HG03159 (cell line): ENCODE measurements at regions not wholly inside any gene's neighbourhood (a gene's known extent, or its start where the extent isn't known, plus 50 kb on each side); places are given as distances from the start of the nearest gene placed in this dataset.

ENCODE experiments used
- ATAC-seq: cut with Tn5 transposase; IDR thresholded peaks from one replicate; pipeline ENCODE4 v1.9.1; 2021; ENCODE audit warnings: mild to moderate bottlenecking, moderate library complexity; ENCODE audit not compliant: unreplicated experiment

DNA sequence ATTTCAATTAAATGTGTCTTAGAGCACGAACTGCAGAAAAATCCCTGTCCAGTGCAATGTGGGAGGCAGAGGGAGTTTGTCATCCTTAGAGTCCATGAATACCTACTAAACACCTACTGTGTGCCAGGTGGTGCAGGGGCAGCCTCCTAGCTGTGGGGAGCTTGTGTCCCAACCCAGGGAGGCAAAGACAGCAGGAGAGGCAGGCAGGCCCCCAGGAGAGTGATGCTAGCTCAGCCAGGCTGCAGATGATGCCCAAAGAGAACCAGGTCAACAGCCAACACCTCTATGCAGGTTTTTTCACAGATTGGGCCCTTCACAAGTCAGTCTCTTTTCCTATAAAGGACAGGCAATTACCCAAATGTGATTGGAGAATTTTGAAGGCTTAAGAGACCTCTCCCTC, 108.2 kb upstream of the UQCRFS1 start:
- ATAC-seq: no peak

DNA sequence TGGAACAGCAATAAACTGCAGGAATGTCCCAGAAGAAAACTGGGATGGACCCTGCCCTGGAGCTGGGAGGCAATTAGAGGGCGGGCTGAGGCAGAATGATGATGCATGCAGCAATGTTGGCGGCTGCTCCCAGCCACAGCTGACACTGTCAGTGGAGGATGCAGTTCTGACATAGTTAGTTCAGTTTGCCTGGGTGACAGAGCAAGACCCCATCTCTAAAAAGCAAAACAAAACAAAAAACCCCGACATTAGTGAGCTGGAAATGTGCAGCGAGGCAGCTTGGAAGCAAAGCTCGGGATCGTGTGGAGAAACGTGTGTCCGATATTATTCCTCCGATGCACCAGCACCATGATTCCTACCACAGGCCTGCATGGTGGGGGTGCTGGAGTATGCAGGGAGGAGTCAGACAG, 110.1 kb upstream of the UQCRFS1 start:
- ATAC-seq: no peak

DNA sequence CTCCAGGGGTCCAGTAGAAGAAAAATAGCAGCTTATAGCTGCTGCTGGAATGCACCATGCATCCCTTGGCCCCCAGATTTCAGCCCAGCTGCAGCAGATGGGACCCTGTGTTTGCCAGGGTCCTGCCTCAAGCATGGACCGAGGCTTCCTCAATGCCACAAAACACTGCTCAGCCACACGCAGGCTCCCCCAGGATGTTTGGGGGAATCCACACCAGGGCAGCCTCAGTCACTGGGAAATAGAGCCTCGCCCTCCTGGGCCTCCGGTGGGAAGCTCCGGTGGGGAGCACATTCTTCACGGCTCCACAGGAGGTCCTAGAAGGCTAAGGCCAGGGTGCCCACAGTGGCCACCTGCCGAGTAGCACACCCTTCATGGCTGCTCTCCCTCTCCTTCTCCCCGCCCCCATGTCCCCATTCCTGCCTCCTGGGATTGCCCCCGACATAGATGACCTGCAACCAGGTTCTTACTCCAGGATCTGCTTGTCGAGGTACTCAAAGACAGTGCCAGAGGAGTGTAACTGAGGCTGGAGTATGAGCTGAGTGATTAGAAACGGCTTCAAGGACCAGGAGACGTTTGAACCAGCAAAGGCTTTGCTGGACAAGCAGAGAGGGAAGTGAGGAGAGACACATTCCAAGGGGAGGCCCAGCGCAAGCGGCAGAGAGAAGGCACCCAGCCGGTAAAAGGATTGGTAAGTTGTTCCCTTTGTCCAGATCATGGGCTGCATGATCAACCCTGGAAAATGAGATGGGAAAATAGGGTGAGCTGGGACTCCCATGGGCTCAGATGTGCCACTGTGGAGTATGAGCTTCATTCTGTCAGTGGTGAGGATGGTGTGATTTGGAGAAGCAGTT, 110.7 kb upstream of the UQCRFS1 start:
- ATAC-seq: no peak

DNA sequence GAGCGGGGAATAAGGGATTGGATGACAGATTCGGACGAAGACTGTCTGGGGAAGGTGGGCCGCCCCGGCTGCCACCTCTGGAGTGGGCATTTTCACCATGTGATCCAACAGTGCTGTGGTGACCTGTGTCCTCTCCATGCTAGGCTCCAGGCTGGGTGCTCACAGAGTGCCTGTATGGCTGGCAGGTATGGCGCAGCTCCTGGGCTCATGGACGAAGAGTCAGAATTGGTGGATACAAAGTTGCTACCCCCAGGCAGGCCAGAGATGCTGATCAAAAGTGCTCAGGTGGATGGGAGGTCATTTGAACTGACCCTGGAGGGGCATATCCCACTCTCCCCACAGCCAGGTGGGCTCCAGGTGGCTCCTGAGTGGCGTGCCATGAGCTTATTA, 111.3 kb upstream of the UQCRFS1 start:
- ATAC-seq: no peak

DNA sequence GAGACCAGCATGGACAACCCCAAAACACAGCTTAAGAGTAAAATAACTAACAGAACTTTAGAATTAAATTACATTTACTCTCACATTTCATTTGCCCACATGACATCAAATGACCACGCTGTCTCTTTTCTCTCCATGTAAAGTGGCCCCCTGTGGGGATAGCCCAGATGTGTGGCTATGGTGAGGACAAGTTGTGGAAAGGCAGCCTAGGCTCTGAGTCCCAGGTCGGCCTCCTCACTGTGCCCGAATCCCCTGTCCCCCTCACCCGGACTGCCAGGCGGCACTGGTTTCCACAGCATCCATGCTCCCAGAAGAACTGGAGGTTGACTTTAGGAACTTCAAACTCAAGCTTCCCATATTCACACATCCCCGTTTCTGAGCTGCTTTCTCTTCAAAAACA, 111.8 kb upstream of the UQCRFS1 start:
- no peak for ATAC-seq

DNA sequence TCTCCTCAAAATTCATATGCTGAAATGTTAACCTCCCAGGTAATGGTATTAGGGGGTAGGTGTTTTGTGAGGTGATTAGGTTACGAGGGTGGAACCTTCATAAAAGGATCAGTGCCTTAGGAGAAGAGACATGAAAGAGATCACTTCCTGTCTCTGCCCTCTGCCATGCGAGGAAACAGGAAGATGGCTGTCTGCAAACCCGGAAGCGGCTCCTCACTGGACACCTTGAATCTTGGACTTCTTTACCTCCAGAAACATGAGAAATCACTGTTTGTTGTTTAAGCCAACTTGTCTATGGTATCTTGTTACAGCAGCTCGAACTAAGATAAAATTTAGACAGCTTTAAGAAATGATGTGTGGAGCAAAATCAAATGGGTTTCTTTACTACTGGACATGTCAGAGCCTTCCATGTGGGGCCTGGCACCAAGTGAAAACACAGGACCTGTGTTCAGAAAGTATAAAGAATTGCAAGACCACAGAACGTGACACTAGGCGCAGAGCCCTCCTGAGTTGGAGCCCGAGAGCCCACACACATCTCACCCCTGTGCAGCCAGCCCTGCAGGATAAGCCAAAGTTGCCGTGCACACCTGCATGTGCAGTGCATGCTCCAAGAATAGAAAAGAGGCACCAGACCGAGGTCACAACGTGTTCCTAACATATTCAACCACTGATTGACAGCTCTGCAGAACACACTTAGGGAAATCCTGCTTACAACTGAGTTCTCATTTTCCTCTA, 112.5 kb upstream of the UQCRFS1 start:
- no peak for ATAC-seq

DNA sequence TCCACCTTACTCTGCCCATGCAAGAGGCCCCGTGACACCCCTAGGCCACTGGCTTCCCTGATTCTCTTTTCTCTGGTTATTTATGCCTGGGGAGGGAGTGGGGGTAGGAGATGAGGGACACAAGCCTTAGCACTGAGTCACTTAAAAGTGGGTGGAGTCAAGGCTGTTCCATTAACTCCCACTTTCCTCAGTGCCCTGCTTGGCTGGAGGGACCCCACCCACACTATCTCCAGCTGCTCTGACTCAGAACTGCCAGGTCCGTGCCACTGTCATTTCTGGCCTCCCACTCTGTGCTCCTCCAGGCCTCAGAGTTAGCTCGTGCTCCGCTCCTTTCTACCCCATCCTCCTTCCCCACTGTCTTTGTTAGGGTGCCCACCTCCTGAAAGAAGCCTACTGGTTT, 113.4 kb upstream of the UQCRFS1 start:
- ATAC-seq: no peak

DNA sequence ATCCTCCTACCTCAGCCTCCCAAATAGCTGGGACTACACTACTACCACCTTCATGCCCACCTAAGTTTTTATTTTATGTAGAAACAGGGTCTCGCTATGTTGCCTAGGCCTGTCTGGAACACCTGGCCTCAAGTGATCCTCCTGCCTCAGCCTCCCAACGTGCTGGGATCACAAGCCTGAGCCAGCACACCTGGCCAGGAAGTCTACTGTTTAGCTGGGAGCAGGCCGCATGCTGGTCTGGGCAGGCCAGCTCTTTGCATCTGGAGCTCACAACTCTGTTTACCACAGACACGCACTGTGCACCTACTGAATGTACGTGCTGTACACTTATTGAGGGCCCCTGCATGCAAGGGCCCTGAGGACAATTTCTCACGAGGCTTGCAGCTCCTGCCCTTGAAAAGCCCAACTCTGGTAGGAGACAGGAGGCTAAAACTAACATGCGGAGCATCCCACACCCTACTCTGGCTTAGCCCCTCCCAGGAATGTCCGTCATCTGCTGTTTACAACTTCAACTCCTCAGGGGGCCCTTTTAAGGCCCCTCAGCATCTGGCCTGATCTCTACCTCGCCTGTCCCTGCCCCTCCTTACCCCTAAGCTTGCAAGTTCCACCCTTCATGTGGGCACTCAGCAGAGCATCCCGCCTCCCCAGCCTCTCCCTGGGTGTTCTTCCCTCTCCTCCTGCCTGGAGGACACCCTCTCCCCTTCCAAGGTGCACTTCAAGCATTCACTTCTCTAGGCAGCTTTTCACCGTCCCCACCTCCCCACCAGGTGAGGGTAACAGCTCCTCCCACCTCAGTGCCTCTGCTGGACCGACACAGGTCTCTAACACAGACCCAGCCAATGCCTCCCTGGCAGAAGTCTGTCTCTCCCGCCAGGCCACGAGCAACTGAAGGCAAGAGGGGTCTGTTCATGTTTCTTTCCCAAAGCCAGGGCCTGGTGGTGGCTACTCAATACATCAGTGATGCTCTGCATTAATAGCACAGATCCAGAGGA, 114.2 kb upstream of the UQCRFS1 start:
- ATAC-seq: no peak

DNA sequence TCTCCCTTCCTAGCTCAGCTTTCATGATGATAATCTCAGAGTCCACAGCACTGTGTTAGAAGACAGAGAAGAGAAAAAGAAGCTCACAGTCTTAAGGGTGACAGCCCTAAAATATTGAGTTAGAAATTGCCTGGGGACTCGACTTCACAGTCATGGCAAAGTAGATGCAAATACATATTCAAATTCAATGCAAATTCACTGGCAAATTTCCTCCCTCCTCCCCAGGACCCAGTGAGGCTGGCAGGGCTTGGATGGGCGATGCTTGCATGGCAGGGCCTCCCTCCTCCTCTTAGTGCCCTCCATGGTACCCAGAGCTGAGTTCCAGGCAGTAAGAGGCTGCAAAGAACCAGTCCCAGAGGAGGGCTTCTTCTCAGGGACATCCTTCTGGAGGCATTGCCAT, 115.6 kb upstream of the UQCRFS1 start:
- ATAC-seq: no peak

DNA sequence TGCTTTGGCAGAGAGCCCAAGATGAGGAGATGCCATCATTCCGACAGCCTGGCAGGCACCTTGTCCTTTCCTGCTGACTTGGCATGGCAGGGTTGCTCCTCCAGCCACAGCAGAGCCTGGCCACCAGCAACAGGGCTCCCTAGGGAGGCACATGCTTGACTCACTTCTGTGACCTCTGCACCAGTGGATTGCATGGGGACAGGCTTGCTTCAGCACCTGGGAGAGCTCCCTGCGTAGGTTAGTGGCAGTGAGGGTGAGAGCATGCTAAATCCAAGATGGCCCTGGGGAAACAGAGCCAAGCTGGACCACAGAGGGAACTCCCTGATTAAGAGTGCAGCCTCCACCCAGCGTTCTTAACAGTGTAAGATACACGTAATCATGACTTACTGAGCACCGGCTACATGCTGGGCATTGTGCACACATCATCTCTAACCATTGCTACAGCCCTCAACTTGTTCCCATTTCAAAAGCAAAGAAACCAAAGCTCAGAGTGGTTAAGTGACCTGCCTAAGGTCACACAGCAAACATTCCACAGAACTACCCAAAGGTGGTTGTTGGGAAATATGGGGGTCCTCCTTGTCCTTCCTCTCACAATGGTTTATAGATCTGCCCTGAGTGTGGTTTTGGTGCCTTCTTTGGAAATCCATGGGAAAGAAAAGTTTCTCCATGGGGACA, 116.6 kb upstream of the UQCRFS1 start:
- no peak for ATAC-seq

DNA sequence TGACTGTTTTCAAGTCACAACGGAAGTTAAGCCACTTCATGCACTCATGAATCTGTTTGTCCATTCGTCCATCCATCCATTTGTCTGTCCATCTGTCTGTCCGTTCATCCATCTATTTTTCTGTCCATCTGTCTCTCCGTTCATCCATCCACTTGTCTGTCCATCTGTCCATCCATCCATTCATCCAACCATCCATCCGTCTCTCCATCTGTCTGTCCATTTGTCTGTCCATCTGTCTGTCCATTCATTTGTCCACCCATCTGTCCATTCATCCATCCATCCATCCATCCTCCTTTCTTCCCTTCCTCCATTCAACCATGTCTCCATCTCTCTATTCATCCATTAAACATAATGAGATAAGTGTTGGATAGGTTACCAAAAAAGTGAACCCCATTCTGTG, 123.5 kb upstream of the UQCRFS1 start:
- ATAC-seq: no peak

DNA sequence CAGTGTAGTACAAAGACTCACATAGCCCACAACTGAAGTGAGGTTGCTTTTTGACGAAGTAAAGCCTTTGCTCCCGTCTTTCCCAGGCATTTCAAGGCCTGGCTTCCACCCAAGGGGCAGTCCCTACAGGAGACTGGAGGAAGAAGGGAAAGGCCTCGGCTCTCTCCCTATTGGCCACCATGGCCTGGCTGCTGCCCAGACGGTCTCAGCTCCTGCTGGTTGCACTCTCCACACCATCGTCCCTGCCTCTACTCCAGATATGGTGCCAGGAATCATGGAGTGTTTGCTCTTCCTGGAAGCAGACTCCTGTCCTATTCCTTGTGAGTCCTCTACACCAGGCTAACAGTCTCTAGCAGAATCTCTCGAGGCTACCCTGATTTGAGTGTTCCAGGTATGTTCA, 124.1 kb upstream of the UQCRFS1 start:
- ATAC-seq: no peak

DNA sequence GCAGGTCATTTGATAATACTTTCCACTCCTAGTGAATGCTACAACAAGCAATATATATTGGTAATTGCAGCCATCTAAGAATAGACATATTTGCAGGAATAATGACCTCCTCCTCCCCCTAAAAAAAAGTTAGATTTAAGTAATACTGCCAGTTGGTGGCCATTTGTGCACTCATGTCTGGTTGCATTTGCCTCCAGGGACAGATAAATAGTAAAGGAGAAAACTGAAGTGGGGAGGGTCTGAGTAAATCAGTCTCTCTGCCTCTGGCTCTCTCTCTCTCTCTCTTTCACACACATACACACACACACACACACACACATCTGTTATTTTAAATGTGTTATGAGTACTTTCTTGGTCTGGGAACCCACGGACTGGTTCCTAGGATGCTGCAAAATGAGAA, 125.5 kb upstream of the UQCRFS1 start:
- ATAC-seq: no peak

DNA sequence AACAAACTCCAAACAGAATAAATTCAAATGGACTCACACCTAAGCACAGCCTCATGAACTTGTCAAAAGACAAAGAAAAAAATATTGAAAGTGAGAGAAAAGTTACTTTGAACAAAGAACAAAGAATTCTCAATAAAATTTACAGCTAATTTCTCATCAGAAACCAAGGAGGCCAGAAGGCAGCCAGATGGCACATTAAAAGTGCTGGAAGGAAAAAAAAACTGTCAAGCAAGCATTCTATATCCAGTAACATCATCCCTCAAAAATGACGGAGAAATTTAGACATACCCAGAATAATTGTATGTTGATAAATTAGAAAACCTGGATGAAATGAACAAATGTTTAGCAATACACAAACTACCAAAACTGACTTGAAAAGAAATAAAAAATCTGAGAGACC, 129.8 kb upstream of the UQCRFS1 start:
- no peak for ATAC-seq

DNA sequence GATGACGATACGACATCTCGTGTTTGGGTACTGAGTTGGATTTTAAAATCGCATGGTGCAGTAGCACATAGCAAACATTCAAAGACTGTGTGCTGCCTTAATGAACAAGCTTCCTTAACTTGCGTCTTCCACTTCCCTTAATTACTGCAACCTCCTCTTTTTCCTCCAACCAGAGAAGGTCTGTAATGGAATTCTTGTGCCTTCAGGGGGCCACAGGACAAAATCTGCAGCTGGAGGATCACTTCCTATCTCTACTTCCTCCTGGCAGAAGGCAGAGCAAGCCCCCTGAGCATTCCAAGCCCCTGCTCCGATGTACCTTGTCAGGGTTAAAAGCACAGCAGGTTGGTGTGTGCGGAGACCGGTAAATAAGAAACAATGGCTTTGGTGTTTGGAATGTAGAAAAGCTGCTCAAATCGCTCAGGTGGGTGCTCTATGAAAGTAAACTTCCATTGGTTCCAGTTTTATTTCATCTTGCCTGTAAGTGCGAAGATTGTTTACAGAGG, 151.3 kb upstream of the UQCRFS1 start:
- ATAC-seq: no peak

DNA sequence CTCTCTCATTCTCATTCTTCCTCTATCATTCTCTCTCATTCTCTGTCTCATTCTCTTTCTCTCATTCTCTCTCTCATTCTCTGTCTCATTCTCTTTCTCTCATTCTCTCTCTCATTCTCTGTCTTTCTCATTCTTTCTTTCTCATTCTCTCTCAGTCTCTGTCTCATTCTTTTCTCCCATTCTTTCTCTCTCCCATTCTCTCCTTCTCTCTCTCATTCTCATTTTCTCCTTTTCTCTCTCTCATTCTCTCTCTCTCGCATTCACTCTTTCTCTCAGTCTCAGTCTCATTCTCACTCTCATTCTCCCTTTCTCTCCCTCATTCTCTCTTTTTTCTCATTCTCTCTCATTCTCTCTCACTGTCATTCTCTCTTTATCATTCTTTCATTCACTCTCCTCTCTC, 152.0 kb upstream of the UQCRFS1 start:
- no peak for ATAC-seq

DNA sequence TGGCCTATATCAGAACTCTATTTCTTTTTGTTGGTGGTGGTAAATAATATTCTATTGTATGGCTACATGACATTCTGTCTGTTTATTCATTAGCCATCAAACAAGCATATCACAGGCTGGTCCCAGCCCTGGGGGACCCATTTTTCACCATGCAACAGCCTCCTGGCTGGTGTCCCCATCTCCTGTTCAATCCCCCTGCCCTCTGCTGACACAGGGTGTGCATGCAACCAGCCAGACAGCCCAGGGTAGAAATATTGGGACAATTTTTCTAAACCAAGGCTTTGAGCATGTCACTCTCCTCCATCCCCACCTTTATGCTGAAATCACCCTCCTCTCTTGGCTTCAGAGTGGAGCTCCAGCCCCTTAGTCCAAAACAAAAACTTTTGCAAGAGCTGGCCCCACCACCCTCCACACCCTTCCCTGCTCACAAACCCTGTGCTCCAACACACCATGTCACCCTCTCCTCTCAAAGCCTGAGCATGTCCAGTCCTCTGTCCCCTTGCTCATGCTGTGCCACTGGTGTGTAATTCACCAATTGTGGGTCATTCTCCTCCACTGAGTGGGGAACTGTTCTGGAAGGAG, 153.0 kb upstream of the UQCRFS1 start:
- ATAC-seq: no peak

DNA sequence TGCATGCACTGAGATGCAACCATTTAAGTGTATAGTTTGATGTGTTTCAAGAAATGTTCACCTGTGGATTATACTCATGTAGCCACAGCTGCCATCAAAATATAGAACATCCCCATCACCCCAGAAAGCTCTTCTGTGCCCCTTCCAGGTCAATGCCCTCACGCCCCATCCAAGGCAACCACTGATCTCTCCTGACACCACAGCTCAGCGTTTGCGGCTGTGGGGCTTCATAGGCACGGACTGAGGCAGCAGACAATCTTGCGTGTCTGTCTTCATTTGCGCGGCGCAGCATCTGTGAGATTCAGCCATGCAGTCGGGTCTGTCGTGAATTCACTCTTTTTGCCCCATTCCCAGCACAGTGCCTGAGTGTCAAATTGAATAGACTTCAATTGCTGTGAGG, 153.8 kb upstream of the UQCRFS1 start:
- no peak for ATAC-seq

DNA sequence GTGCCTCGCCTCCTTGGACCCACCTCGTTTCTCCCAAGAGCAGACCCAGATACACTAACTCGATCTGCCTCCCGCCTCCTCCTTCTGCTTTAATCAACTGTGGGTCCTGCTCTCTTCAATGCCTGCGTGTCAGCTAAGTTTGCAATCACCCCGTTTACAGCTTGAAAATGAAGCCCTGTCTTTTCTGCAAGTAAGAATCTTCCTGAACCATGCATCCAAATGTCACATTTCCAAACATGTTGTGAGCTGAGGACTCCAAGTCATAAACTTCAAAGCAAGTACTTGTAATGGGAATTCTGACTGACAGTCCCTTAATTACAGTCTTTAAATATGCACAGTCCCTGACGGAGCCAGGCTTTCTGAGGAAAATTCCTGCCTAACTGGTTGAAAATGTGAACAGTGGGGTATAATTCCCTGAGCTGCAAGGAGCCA, 154.9 kb upstream of the UQCRFS1 start:
- ATAC-seq: no peak

DNA sequence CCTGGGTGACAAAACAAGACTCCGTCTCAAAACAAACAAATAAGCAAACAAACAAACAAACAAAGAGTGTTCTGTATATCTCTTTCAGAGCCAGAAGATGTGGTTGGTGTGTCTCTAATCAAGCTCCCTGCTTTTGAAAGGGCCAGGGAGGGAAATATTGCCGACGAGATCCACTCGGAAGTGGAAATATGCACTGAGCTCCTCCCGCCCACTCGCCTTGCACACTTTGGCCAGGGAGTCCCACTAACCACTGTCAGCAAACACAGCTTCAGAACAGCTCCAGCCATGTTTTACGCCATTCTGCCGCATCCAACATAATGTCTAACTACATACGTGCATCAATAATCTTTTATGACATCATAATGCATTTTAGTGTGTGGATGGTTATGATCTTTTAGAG, 155.5 kb upstream of the VSTM2B start:
- ATAC-seq: no peak
